GM21619 (cell line): ENCODE measurements at regions not wholly inside any gene's neighbourhood (a gene's known extent, or its start where the extent isn't known, plus 50 kb on each side); places are given as distances from the start of the nearest gene placed in this dataset.

ENCODE experiments used
- ATAC-seq: cut with Tn5 transposase; IDR thresholded peaks from one replicate; pipeline ENCODE4 v1.9.1; 2021; ENCODE audit not compliant: unreplicated experiment

GRCh38 chr3:66672830-66673229 lies 172.0 kb upstream of the LRIG1 start:
- ATAC-seq: no peak

- ATAC-seq: no peak
Measured at GRCh38 chr3:66673293-66673692, 172.5 kb upstream of the LRIG1 start.

GRCh38 chr3:66675366-66675765 lies 174.5 kb upstream of the LRIG1 start:
- ATAC-seq: no peak

- ATAC-seq: no peak
Measured at GRCh38 chr3:66692042-66692765, 191.4 kb upstream of the LRIG1 start.

- ATAC-seq: no peak
Measured at GRCh38 chr3:66692766-66693150, 191.9 kb upstream of the LRIG1 start.

- ATAC-seq: no peak
Measured at GRCh38 chr3:66693461-66694031, 192.7 kb upstream of the LRIG1 start.

- ATAC-seq: no peak
Measured at GRCh38 chr3:66702126-66702525, 201.3 kb upstream of the LRIG1 start.

- no peak for ATAC-seq
Measured at GRCh38 chr3:66703501-66703900, 202.7 kb upstream of the LRIG1 start.

- ATAC-seq: no peak
Measured at GRCh38 chr3:66705076-66705475, 204.3 kb upstream of the LRIG1 start.

- no peak for ATAC-seq
Measured at GRCh38 chr3:66706890-66707289, 206.1 kb upstream of the LRIG1 start.

GRCh38 chr3:66709532-66709931 lies 208.7 kb upstream of the LRIG1 start:
- ATAC-seq: no peak

- ATAC-seq: no peak
Measured at GRCh38 chr3:66712210-66712609, 211.4 kb upstream of the LRIG1 start.

- no peak for ATAC-seq
Measured at GRCh38 chr3:66713921-66714320, 213.1 kb upstream of the LRIG1 start.

- no peak for ATAC-seq
Measured at GRCh38 chr3:66715806-66716205, 215.0 kb upstream of the LRIG1 start.

- no peak for ATAC-seq
Measured at GRCh38 chr3:66717806-66718205, 217.0 kb upstream of the LRIG1 start.

GRCh38 chr3:66719796-66720356 lies 219.1 kb upstream of the LRIG1 start:
- ATAC-seq: no peak

- no peak for ATAC-seq
Measured at GRCh38 chr3:66720508-66720907, 219.7 kb upstream of the LRIG1 start.

GRCh38 chr3:66722675-66723074 lies 221.9 kb upstream of the LRIG1 start:
- ATAC-seq: no peak

- ATAC-seq: no peak
Measured at GRCh38 chr3:66723231-66723630, 222.4 kb upstream of the LRIG1 start.

GRCh38 chr3:66729687-66730393 lies 229.0 kb upstream of the LRIG1 start:
- ATAC-seq: no peak

GRCh38 chr3:66738625-66739365 lies 238.0 kb upstream of the LRIG1 start:
- ATAC-seq: no peak
